HG03342 (cell line): ENCODE measurements at regions not wholly inside any gene's neighbourhood (a gene's known extent, or its start where the extent isn't known, plus 50 kb on each side); places are given as distances from the start of the nearest gene placed in this dataset.
"Not testable (repeated sequence)": the region's sequence is repeated elsewhere in the genome, so short reads cannot be mapped to it uniquely, and the experiment has no call there.

Experiments
- ATAC-seq: cut with Tn5 transposase; IDR thresholded peaks from one replicate; pipeline ENCODE4 v1.9.1; 2021; ENCODE audit warnings: mild to moderate bottlenecking, moderate library complexity; ENCODE audit not compliant: unreplicated experiment

DNA sequence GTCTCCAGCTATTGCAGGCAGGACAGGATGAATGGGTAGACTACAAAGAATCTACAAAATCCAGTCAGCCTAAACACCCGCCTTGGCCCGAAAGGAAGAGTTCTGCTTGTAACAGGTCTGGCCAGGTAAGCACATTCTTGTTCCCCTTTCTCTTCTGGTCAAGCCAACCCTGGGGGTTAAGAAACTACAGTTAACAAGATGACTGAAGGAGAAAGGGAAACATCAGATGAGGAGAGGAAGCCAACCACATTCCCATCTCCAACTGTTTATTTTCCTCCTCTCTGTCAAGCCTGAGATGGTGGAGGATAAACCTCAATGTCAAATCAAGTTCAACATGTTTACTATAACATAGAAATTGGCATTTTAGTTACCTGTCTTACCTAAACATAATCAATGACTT is 198.9 kb downstream of the IPMK start:
- ATAC-seq = no peak

DNA sequence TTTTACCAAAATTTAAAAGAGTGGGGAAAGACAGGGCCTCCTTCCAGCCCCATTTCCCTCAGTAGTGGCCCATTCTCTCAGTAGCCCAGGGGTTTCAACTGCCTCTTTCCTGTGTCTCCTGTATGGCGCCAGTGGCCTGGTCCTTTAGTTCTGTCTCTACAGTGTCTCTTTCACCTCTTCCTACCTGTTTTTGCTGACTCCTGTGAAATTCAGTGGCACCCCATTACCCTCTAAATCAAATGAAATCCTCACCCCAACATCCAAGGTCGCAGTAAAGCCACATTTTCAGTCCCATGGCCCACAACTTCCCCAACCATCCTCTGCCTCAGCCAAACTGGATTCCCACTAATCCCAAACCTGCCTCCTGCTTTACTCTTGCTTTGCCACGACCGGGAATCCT is 200.7 kb downstream of the IPMK start:
- ATAC-seq = no peak

GRCh38 chr10:58066126-58066525 is 201.6 kb downstream of the IPMK start:
- no peak for ATAC-seq

GRCh38 chr10:58065529-58065815 is 202.2 kb downstream of the IPMK start:
- peak; percentile 4 for ATAC-seq

DNA sequence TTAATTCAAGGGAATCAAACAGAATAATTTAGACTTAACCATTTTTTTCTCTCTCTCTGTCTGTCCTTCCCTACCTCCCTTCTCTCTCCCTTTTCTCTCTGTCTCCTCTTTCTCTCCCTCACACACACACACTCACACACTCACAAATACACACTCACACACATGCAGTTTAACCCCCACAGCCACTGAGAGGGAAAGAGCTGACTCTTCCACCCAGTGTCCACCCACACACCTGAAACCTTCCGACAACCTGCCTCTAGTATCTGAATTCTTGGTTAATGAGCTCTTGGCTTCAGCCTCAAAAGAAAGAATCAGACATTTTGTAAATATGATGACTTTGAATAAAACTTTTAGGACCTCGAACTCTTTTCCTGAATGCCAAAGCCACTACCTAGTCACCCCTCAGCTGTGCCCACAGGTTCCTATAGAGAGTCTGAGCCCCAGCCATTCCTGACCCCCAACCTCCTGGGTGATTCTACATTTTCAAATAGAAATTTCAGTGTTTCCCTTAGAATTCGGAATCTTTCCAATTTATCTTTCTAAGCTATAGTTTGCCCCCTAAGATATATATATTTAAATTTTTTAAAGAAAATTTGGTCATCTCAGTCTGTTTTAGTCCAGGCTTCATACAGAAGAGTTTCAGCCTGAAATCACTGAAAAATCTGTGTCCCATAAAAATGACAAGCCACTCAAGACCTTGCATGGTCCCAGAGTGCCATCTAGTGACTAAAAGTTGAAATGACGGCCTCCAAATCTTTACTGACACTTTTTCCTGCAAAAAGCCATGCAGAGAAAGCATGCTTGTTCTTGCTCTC is 202.8 kb downstream of the IPMK start:
- ATAC-seq = peak; percentile 44

GRCh38 chr10:58063861-58064480 is 203.7 kb downstream of the IPMK start:
- ATAC-seq = no peak

- ATAC-seq = not testable (repeated sequence)
Observed at GRCh38 chr10:58058683-58059082, 209.0 kb downstream of the IPMK start.

DNA sequence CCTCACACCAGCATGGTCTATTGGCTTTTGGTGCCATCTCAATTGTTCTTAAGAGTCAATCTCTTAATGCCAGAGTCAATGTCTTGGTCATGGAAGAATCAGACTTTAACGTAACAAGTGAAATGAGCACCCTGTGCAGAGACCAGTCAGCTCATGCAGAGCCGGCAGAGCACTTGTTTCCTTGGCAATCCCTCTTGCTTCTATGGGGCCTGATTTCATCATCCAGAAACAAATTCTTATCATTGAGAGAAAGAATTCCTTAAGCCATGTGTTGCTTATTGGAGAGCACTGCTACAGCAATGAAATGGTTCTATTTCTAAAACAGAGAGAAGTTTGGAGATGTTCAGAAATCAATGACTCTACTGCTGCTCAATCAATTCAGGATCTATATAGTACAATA is 212.8 kb downstream of the IPMK start:
- ATAC-seq = no peak

DNA sequence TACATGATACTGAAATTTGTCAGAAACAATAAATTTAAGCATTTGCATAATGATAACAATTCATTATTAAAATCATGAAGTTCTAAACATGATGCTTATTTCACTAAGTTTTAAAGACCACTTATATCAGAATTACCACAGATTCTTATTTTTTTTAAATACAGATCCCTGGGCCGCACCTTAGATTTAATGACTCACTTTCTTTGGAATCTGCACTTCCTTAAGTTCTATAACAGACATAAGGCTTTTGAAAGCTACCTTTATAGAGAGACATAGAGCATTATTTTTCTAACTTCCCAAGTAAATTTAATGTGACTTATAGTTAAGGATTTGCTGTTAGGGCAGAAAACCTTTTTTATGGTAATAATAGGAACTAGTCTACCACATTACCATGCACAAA is 214.9 kb downstream of the IPMK start:
- ATAC-seq = no peak

DNA sequence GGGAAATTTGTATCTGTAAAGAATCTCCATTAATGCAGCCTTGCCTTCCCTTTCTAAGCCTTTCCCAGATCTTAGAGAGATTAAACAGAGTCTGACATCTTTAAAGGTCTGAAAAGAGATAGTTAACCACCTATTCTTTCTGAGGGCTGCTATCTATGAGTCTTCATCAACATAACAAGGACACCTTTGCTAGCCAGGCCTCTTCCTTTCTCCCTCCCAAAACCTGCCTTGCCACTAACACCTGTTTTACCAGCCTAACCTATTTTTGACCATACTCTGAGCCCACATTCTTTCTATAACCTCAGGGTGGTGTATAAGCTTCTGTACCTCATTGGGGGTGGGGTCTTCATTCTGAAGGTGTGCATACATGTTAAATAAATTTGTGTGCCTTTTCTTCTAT is 217.1 kb downstream of the IPMK start:
- no peak for ATAC-seq

- ATAC-seq = no peak
Observed at GRCh38 chr10:58048936-58049335, 218.8 kb downstream of the IPMK start.

DNA sequence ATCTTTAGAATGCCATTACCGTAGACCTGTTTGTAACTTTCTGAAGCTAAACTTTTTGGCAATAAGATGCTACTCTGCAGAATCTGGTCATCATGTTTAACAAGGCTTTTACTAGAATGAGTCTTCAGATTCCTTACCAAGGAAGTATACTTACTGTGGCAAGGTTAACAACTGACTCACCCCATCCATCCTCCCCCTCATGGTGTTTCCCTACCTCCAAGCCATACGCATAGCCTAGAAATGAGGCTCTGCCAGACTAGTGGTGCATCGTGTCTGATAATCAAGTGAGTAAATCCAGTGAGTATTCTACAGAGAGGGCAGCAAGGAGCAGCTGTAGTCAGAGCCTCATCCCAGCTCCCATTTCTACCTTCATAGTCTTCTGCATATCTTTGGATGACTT is 223.6 kb downstream of the IPMK start:
- no peak for ATAC-seq

- no peak for ATAC-seq
Observed at GRCh38 chr10:58041901-58042300, 225.8 kb downstream of the IPMK start.

DNA sequence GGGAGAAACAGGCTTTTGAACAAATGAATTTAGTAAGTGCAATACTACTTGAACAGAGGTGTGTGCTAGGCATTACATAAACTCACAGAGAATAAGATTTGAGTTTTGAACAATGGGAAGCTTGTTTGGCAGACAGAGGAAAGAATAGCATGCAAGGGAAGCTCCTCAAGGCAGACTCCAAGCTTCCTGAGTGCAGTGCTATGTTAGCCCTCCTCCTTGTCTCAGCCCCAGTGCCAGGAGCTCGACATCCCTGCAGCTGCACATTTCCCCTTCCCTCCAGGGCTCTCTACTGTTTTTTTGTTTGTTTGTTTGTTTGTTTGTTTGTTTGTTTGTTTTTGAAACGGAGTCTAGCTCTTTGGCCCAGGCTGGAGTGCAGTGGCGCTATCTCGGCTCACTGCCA is 237.5 kb downstream of the IPMK start:
- no peak for ATAC-seq

- no peak for ATAC-seq
Observed at GRCh38 chr10:58028597-58029366, 238.9 kb downstream of the IPMK start.

DNA sequence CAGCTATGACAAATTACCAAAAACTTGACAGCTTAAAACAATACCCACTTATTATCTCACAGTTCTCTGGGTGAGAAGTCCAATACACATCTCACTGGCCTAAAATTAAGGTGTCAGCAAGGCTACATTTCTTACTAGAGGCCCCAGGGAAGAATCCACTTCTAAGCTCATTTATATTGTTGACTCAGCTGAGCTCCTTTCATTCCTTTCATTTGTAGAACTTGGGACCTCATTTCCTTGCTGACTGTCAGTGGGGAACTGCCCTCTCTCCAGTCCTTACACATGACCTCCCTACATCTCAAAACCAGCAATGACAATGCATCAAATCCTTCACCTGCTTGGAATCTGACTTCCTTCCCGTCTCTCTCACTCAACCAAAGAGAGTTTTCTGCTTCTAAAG is 240.3 kb downstream of the IPMK start:
- no peak for ATAC-seq

- no peak for ATAC-seq
Observed at GRCh38 chr10:58026036-58026435, 241.7 kb downstream of the IPMK start.

DNA sequence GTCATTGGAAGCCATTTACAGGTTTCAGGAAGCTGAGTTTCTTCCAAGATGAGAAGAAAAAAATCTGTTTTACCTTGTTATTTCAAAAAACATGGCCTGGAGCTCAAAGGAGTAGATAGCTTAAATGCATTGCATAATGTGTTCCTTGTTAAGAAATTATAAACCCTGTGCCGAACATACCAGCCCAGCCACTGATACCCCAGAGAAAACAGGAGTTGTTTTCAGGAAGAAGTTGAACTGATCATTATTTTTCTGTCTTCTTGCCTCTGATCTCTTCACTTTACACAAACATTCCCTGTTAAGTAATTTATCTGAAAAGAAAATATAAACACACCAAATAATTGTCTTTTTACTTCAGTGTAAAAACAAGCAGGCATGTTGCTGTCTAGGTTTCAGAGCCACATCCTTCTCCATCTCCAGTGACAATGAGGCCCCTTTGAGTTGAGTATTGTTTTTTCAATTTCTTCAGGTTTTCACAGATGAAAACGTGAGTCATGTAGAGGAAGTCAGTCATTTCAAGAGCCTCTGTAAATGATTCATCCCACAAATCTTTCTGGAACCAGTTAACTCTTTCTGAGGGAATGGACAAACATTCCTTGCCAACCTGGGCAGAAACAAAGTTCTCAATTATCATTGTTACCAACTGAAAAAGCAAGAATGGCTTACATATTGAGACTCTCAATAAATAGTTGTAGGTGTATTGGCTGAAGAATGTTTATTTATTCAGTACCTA is 244.2 kb downstream of the IPMK start:
- ATAC-seq = peak; percentile 67

- peak; percentile 52 for ATAC-seq
Observed at GRCh38 chr10:58019863-58020537, 247.7 kb downstream of the IPMK start.

DNA sequence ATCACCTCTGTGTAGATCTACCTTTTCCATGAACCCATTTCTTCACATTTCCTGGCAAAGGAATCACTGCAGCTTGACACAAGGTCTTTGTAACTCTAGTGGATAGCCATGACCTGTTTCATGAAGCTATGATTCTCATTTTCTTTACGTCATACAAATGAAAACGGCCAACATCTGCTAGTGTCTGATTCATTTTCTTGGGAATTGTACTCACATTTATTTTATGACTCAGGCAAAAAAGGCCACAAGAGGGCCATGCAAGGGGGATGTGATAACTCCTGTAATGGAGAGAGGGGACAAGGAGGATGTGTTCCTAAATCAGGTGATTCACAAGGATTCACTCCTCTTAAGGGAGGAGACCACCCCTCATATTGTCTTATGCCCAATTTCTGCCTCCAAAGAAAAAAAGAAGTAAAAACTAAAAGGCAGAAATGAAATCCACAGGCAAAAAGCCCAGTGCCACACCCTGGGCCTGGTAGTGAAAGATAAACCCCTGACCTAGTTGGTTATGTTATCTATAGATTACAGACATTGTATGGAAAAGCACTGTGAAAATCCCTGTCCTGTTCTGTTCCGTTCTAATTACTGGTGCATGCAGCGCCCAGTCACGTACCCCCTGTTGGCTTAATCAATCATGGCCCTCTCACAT is 249.9 kb downstream of the IPMK start:
- no peak for ATAC-seq
